CD4-positive, alpha-beta T cell (primary cell): ENCODE measurements at regions not wholly inside any gene's neighbourhood (a gene's known extent, or its start where the extent isn't known, plus 50 kb on each side); places are given as distances from the start of the nearest gene placed in this dataset.

Source experiments
- ATAC-seq: fragments of 200-7000 bp; cut with Tn5 transposase; one replicate; pipeline ENCODE4 v1.10.0; 2022; ENCODE audit warnings: mild to moderate bottlenecking; ENCODE audit not compliant: poor library complexity
- CTCF ChIA-PET: fragments of 350-600 bp; sonication (Branson Sonifier 250); formaldehyde crosslinking; loops from one replicate; lab custom pipeline; 2021; ENCODE audit warnings: antibody characterized with exemption, inconsistent platforms; lab: Charles Lee
- POLR2A ChIA-PET: fragments of 350-600 bp; sonication (Branson Sonifier 250); formaldehyde crosslinking; loops from one replicate; lab custom pipeline; 2021; ENCODE audit warnings: antibody characterized with exemption, inconsistent platforms; lab: Charles Lee
- DNase-seq, 14 experiments: peaks; one replicate each; pipeline ENCODE4 v3.0.0-alpha.2; 2013 to 2020; ENCODE audit warnings: mixed read lengths in 2 of 14
- H3K27ac ChIP-seq, 2 donors: one replicate each; pipeline versions ENCODE4 v1.5.1 to v1.7.0; 2013; ENCODE audit warnings: low read length in 2 of 2, low read depth in 1 of 2, mild to moderate bottlenecking in 1 of 2
- H3K27me3 ChIP-seq, 2 experiments: 1 replicate in 1 of 2; 2 replicates in 1 of 2; pipeline versions ENCODE4 v1.6.1 to v1.7.0; 2013; ENCODE audit warnings: low read length in 2 of 2, control low read depth in 1 of 2, mild to moderate bottlenecking in 1 of 2, moderate library complexity in 1 of 2; ENCODE audit not compliant: insufficient read depth in 2 of 2, control insufficient read depth in 1 of 2
- H3K36me3 ChIP-seq: one replicate; pipeline ENCODE4 v1.6.1; 2013; ENCODE audit warnings: low read length, control low read depth; ENCODE audit not compliant: insufficient read depth
- H3K4me1 ChIP-seq: one replicate; pipeline ENCODE4 v1.6.1; 2013; ENCODE audit warnings: low read length, control low read depth; ENCODE audit not compliant: insufficient read depth
- H3K4me3 ChIP-seq: one replicate; pipeline ENCODE4 v1.5.1; 2013; ENCODE audit warnings: mild to moderate bottlenecking, low read length, moderate library complexity
- H3K9me3 ChIP-seq, 2 experiments: 1 replicate in 1 of 2; 2 replicates in 1 of 2; pipeline versions ENCODE4 v1.6.1 to v1.7.0; 2013; ENCODE audit warnings: low read length in 2 of 2, mild to moderate bottlenecking in 2 of 2, control low read depth in 1 of 2, moderate library complexity in 1 of 2; ENCODE audit not compliant: control insufficient read depth in 1 of 2, insufficient read depth in 1 of 2
- H3K27ac Mint-ChIP-seq: one replicate; pipeline ENCODE4 v1.8.0; 2020; ENCODE audit warnings: mixed read lengths
- H3K27me3 Mint-ChIP-seq: one replicate; pipeline ENCODE4 v1.8.0; 2021; ENCODE audit warnings: mixed read lengths
- H3K36me3 Mint-ChIP-seq: one replicate; pipeline ENCODE4 v1.8.0; 2021; ENCODE audit warnings: low read depth, mixed read lengths
- H3K4me1 Mint-ChIP-seq: one replicate; pipeline ENCODE4 v1.8.0; 2021; ENCODE audit warnings: low read depth, mixed read lengths
- H3K4me3 Mint-ChIP-seq: one replicate; pipeline ENCODE4 v1.8.0; 2020; ENCODE audit warnings: mild to moderate bottlenecking, mixed read lengths
- H3K9me3 Mint-ChIP-seq: one replicate; pipeline ENCODE4 v1.8.0; 2020; ENCODE audit warnings: mixed read lengths
- intact Hi-C, 2 experiments: fragments of 100-400 bp; cut with DNase I in 1 of 2; cut with micrococcal nuclease in 1 of 2; formaldehyde crosslinking; loops; one replicate each; pipeline versions ENCODE4 v1.15.1 to v1.9.0; 2023 to 2025; cut with DNase I, micrococcal nuclease
- TF ChIP-seq, protein P1 (sequence below): fragments of 200-600 bp; IDR thresholded peaks from one replicate; pipeline ENCODE4 v1.8.0; 2022; ENCODE audit warnings: antibody characterized with exemption, mild to moderate bottlenecking

DNA sequence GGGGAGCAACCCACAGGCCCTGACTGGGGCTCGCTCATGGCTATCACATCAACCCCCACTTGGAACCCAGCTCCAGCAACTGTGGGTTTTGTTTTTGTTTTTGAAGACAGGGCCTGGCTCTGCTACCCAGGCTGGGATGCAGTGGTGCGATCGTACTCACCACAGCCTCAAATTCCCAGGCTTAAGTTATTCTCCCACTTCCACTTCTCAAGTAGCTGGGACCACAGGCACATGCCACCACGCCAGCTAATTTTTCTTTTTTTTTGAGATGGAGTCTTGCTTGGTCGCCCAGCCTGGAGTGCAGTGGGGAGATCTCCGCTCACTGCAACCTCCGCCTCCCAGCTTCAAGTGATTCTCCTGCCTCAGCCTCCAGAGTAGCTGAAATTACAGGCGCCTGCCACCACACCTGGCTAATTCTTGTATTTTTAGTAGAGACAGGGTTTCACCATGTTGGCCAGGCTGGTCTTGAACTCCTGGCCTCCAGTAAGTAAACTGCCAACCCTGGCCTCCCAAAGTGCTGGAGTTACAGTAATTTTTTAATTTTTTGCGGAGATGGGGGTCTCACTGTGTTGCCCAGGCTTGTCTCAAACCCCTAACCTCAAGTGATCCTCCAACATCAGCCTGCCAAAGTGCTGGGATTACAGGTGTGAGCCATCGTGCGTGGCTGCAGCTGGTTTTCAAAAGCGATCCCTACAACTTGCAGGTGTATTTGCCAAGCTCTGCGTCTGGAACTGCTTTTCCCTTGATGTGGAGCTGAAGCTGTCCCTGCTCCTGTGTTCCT lies 228.7 kb downstream of the SKIDA1 start:
- TF ChIP-seq, protein P1, sequence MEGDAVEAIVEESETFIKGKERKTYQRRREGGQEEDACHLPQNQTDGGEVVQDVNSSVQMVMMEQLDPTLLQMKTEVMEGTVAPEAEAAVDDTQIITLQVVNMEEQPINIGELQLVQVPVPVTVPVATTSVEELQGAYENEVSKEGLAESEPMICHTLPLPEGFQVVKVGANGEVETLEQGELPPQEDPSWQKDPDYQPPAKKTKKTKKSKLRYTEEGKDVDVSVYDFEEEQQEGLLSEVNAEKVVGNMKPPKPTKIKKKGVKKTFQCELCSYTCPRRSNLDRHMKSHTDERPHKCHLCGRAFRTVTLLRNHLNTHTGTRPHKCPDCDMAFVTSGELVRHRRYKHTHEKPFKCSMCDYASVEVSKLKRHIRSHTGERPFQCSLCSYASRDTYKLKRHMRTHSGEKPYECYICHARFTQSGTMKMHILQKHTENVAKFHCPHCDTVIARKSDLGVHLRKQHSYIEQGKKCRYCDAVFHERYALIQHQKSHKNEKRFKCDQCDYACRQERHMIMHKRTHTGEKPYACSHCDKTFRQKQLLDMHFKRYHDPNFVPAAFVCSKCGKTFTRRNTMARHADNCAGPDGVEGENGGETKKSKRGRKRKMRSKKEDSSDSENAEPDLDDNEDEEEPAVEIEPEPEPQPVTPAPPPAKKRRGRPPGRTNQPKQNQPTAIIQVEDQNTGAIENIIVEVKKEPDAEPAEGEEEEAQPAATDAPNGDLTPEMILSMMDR = no peak
- Histone ChIP-seq H3K27ac (no peak overlapping the region), H3K9me3 (no peaks in the 10 kb centered on the region), H3K27me3 (peaks cover 5 to 6% of the 10 kb centered on the region in 2 experiments), H3K36me3 (no peaks in the 10 kb centered on the region), H3K4me1 (no peaks in the 10 kb centered on the region), H3K4me3 (no peak overlapping the region)
- DNase-seq (no peak), ATAC-seq (no peak)
- CTCF ChIA-PET = no interaction called here
- intact Hi-C loops = no loop called here
- Mint-ChIP-seq H3K27me3 (peaks cover 28% of the 10 kb centered on the region), H3K4me1 (peaks cover 14% of the 10 kb centered on the region), H3K36me3 (no peaks in the 10 kb centered on the region), H3K27ac (no peak overlapping the region), H3K4me3 (no peak overlapping the region), H3K9me3 (no peaks in the 10 kb centered on the region)
- POLR2A ChIA-PET = no interaction called here

DNA sequence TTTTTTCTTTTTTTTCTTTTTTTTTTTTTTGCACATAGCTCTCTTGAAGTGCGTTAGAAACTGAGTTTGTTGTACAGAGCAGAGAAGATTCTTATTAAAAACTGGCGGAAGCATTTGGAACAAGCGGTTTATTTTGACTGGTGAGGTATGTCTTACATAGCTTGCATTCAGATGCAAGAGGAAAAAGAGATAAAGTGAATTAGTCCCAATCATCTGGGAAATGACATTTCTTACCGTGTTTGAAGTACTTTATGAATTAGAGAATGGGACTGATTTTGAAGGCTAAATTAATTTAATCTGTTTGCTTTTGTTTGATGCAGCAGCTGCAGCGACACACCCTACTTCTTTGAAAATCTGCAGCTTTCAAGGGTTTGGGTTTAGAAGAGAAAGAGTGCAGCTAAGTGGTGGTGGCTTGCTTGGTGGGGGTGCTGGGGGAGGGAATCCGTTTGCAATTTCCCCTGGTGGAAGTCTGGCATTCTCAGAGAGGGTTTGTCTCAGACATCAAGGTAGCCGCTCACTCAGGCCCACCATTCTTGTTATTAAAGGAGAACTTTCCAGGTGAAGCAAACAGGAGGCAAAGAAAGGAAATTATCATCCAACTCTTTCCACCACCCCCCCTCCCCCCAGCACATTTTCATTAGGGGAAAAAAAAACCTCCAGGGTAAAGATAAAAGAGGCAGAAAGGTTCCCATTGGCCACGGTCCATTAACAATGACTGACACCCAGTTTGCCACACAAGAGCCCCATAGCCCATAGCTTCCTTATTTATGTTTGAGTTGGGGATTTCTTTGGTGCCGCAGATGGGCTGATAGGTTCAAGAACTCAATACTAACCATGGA lies 231.7 kb downstream of the SKIDA1 start:
- no peaks in the 10 kb centered on the region for H3K36me3 Mint-ChIP-seq
- no peak for ATAC-seq
- intact Hi-C loops = no loop called here
- H3K27me3 Mint-ChIP-seq = peaks cover 31% of the 10 kb centered on the region
- H3K27ac Mint-ChIP-seq = no peak overlapping the region
- no peaks in the 10 kb centered on the region for H3K9me3 ChIP-seq
- H3K36me3 ChIP-seq = no peaks in the 10 kb centered on the region
- peaks cover 5 to 7% of the 10 kb centered on the region in 2 experiments for H3K27me3 ChIP-seq
- no peaks in the 10 kb centered on the region for H3K4me1 ChIP-seq
- TF ChIP-seq, protein P1 = no peak
- CTCF ChIA-PET = no interaction called here
- H3K27ac ChIP-seq = no peak overlapping the region
- no peak overlapping the region for H3K4me3 Mint-ChIP-seq
- H3K9me3 Mint-ChIP-seq = no peaks in the 10 kb centered on the region
- H3K4me3 ChIP-seq = no peak overlapping the region
- no peak for DNase-seq
- H3K4me1 Mint-ChIP-seq = peaks cover 14% of the 10 kb centered on the region
- POLR2A ChIA-PET = no interaction called here

DNA sequence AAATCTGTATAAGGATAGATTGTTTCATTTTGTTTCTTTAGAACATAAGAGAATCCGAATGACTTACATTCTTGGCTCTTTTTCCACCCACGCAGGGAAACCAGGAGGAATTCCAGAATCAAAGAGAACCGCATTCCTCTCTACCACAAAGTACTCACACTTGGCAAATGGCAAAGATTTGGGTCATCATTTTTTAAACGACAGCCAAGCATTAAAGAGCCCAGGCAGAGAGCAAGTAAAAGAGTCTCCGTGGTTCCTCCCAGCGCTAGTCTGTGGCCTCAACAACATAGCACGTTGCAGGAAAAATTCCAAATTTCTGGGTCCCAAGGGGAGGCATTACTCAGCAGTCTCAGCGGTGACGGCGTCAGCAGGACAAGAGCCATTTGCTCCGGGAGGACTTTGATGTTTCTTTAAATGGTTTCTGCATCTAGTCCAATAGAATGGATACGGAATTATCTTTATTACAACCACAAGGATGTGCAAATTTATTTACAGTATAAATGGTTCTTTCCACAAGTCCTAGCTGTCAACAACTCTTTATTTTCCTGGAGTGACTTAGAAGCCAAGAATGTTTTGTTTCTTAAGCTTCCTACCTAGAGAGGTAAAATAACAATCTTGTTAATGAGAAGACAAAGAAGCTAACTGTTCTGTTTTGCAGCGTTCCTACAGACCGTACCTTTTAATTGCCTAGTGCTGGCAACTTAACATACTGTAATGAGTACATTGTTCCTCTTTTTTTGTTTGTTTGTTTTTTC lies 232.5 kb downstream of the SKIDA1 start:
- Histone ChIP-seq H3K27ac (no peak overlapping the region), H3K36me3 (no peaks in the 10 kb centered on the region), H3K9me3 (no peaks in the 10 kb centered on the region), H3K4me3 (no peak overlapping the region), H3K27me3 (peaks cover 0 to 7% of the 10 kb centered on the region in 2 experiments), H3K4me1 (no peaks in the 10 kb centered on the region)
- no peaks in the 10 kb centered on the region for H3K9me3 Mint-ChIP-seq
- intact Hi-C loops = no loop called here
- CTCF ChIA-PET = no interaction called here
- TF ChIP-seq, protein P1 = no peak
- no peak overlapping the region for H3K4me3 Mint-ChIP-seq
- no peaks in the 10 kb centered on the region for H3K36me3 Mint-ChIP-seq
- H3K4me1 Mint-ChIP-seq = peaks cover 14% of the 10 kb centered on the region
- no peak overlapping the region for H3K27ac Mint-ChIP-seq
- H3K27me3 Mint-ChIP-seq = peaks cover 32% of the 10 kb centered on the region
- DNase-seq (no peak), ATAC-seq (no peak)
- POLR2A ChIA-PET = no interaction called here
